GM12892 (cell line): ENCODE measurements at regions not wholly inside any gene's neighbourhood (a gene's known extent, or its start where the extent isn't known, plus 50 kb on each side); places are given as distances from the start of the nearest gene placed in this dataset.

Experiments
- POLR2A ChIP-seq: IDR thresholded peaks from 2 replicates; pipeline ENCODE4 v1.6.1; 2011; ENCODE audit warnings: low read depth, low read length, control low read depth
- TAF1 ChIP-seq: IDR thresholded peaks from 2 replicates; pipeline ENCODE4 v1.6.1; 2011; ENCODE audit warnings: low read depth, mild to moderate bottlenecking, control low read depth, low read length, borderline replicate concordance

DNA sequence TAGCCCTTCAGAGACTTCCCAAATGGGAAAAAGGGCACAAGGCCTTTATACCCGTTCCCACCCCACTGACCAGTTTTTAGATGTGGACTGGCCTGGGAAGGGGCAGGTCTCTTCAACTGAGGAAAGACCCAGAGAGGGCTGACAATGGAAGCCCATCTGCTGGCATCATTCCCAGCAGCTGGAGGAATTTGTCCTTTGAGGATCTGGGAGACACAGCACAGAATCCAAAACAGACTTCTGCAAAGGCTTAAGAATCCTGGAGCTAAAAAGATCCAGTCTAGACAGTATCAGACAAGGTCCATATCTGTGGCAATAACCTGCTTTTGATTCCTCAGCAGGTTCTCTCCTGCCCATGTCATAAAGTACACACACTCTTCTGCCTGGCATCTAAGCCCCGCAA, 329.2 kb downstream of the TMEM167A start:
- TF ChIP-seq POLR2A (no peak), TAF1 (no peak)
